ENCODE measurements at regions not wholly inside any gene's neighbourhood (a gene's known extent, or its start where the extent isn't known, plus 50 kb on each side); places are given as distances from the start of the nearest gene placed in this dataset.

DNA sequence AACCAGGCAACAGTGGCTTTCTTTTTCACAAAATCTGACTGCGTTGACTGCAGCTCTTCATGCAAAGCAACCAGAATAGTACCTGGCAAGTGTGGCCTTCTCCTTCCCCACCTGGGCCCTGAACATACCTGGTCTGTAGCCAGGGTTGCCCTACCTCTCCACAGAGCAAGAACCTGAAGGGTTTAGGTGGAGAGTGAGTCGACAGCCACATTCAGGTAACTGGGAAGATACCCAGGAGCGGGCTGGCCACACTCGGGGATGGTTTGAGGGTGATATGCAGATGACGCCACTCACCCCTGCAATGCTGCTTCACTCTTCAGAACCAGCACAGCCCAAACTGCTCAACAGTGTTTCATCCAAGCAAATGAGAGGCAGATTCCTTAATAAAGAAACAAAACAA lies 117.3 kb downstream of the TTC32 start:
- H3K36me3 Mint-ChIP-seq (ENCODE audit: low read depth) = no peaks in the 10 kb centered on the region
- H3K4me1 Mint-ChIP-seq = no peaks in the 10 kb centered on the region
- H3K4me3 Mint-ChIP-seq = no peak overlapping the region
- no peaks in the 10 kb centered on the region for H3K9me3 Mint-ChIP-seq
- peaks cover 6% of the 10 kb centered on the region for H3K27me3 Mint-ChIP-seq
- H3K27ac Mint-ChIP-seq = no peak overlapping the region
- no peak for DNase-seq
- no peak for ATAC-seq

DNA sequence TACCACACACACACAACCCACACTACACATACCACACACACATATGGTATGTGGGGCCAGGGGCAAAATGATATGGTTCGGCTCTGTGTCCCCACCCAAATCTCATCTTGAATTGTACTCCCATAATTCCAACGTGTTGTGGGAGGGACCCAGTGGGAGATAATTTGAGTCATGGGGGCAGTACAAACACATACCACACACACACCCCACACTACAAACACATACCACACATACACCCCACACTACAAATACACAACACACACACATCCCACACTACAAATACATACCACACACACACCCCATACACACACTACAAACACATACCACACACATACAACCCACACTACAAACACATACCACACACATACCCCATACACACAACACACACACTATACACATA lies 117.8 kb downstream of the TTC32 start:
- H3K9me3 Mint-ChIP-seq = no peaks in the 10 kb centered on the region

DNA sequence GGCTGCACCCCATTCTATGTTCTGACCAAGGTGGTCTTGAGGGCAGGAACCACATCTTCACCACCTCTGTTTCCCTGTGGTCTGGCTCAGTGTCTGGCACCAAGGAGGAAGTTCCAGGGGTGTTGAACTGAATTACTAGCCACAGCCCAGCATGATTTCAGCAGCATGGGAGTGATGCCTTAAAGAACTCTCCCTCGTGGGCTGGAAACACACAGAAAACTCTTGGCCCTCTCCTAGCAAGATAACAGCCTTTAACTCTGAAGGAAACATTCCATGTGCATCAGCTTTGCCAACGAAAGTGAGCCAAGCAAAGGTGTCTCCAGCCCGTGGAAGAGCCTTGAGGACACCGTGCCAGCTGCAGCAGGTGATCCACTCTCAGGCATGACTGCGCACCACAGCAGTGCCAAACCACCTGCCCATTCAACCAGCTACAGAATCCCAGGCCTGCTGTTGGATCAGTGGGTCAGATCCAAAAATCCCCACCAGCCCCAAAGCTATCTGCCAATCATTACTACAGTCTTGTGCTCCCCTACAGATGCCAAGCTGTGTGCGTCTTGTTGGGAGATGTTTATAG lies 124.8 kb downstream of the TTC32 start:
- no peaks in the 10 kb centered on the region for H3K9me3 Mint-ChIP-seq
- no peaks in the 10 kb centered on the region for H3K36me3 Mint-ChIP-seq (ENCODE audit: low read depth)
- peaks cover 4% of the 10 kb centered on the region for H3K27me3 Mint-ChIP-seq
- no peak for ATAC-seq
- DNase-seq = no peak
- no peaks in the 10 kb centered on the region for H3K4me1 Mint-ChIP-seq
- no peak overlapping the region for H3K4me3 Mint-ChIP-seq
- no peak overlapping the region for H3K27ac Mint-ChIP-seq

More for the DNA sequence above, 117.8 kb downstream of the TTC32 start:
- H3K27me3 Mint-ChIP-seq = peaks cover 8% of the 10 kb centered on the region
- ATAC-seq = no peak
- no peak for DNase-seq
- H3K4me3 Mint-ChIP-seq = no peak overlapping the region
- no peaks in the 10 kb centered on the region for H3K36me3 Mint-ChIP-seq (ENCODE audit: low read depth)
- H3K27ac Mint-ChIP-seq = no peak overlapping the region
- H3K4me1 Mint-ChIP-seq = no peaks in the 10 kb centered on the region

DNA sequence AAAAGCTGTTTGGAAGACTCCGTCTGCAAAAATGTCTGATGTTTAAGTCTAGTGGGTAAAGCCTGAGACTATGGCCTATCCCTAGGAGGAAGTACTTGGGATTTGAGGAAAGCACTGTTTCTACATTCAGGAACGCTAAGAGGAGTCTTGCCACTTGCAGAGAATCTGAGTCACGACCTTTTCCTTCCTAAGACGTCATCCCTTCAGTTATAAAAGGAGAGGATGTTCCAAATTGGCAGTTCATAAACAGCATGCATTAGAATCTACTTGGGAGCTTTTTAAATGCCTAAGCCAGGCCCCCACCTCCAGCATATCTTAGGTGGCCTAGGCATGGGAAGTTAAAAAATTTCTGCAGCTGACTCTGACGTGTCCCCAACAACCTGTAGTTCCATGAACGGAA lies 125.9 kb downstream of the TTC32 start:
- H3K4me1 Mint-ChIP-seq = no peaks in the 10 kb centered on the region
- no peak for DNase-seq
- no peaks in the 10 kb centered on the region for H3K9me3 Mint-ChIP-seq
- H3K27me3 Mint-ChIP-seq = peaks cover 4% of the 10 kb centered on the region
- no peaks in the 10 kb centered on the region for H3K36me3 Mint-ChIP-seq (ENCODE audit: low read depth)
- no peak overlapping the region for H3K4me3 Mint-ChIP-seq
- ATAC-seq = no peak
- no peak overlapping the region for H3K27ac Mint-ChIP-seq

DNA sequence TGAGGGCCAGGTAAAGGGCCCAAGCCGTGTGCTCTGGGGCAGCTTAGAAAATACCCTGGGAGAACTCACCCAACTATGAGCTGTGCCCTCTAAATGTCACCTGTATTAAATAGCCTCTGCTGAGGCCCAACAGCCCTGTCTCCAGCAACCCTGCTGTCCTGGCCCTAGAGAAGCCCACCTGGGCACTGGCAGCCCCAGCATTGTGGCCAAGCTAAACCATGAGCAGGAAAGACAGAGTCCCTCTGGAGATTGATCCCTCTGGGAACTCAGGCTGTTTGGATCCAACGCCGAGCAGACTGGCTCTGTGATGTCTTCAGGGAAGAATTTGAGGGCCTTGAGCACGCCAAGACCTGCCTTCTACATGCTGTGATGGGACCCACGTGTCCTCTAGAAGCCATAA lies 126.5 kb downstream of the TTC32 start:
- DNase-seq (no peak), ATAC-seq (no peak)
- no peaks in the 10 kb centered on the region for H3K36me3 Mint-ChIP-seq (ENCODE audit: low read depth)
- H3K27me3 Mint-ChIP-seq = peaks cover 4% of the 10 kb centered on the region
- no peak overlapping the region for H3K4me3 Mint-ChIP-seq
- no peaks in the 10 kb centered on the region for H3K4me1 Mint-ChIP-seq
- no peak overlapping the region for H3K27ac Mint-ChIP-seq
- H3K9me3 Mint-ChIP-seq = no peaks in the 10 kb centered on the region

DNA sequence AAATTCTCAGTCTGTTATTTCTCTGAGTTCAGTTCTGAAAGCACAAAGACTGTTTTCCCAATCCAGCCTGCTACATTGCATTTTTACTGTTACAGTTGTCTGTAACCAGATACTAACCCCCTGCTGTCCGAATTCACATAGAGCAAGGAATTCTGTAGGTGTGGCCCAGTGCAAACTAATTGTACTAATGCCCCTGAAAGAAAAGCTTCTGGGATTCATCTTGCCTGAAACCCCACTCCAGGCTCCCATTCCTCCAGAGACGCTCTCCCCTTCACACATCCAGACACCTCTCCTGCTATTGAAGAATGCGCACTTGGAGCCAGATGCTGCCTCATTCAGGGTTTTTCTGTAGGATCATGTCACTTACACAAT lies 127.0 kb downstream of the TTC32 start:
- Mint-ChIP-seq H3K4me3 (no peak overlapping the region), H3K4me1 (no peaks in the 10 kb centered on the region), H3K9me3 (no peaks in the 10 kb centered on the region), H3K27me3 (peaks cover 4% of the 10 kb centered on the region), H3K36me3 (ENCODE audit: low read depth) (no peaks in the 10 kb centered on the region), H3K27ac (no peak overlapping the region)
- no peak for DNase-seq
- no peak for ATAC-seq

DNA sequence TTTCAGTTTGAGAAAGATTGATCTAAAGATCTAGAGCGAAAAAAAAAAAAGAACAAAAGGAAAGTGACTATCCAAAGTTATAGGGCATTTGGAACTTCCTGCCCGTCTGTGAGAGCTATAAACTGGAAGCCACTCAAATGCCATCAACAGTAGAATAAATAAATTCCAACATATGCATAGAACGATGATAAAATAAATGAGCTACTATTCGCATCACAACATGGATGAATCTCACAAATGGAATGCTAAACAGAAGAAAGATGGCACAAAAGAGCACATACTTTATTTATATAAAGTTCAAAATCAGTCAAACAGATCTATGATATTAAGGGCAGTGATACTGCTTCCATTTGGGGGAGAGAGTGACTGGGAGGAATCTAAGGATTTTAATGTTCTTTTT lies 128.8 kb downstream of the TTC32 start:
- no peak for ATAC-seq
- no peaks in the 10 kb centered on the region for H3K9me3 Mint-ChIP-seq
- no peak overlapping the region for H3K27ac Mint-ChIP-seq
- H3K4me3 Mint-ChIP-seq = no peak overlapping the region
- no peaks in the 10 kb centered on the region for H3K36me3 Mint-ChIP-seq (ENCODE audit: low read depth)
- H3K27me3 Mint-ChIP-seq = no peaks in the 10 kb centered on the region
- H3K4me1 Mint-ChIP-seq = no peaks in the 10 kb centered on the region
- DNase-seq = no peak

DNA sequence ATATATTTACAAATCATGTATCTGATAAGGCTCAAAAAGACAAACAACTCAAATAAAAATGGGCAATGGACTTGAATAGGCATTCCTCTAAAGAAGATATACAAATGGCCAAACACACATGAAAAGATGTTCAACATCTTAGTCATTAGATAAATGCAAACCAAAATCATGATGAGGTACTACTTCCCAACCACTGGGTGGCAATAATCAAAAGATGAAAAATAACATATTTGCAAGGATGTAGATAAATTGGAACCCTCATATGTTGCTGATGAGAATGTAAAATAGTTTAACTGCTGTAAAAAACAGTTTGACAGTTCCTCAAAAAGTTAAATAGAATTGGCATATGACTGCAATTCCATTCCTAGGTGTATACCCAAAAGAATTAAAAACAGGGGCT lies 132.3 kb downstream of the TTC32 start:
- Mint-ChIP-seq H3K27me3 (no peaks in the 10 kb centered on the region), H3K9me3 (no peaks in the 10 kb centered on the region), H3K36me3 (ENCODE audit: low read depth) (no peaks in the 10 kb centered on the region), H3K4me3 (no peak overlapping the region), H3K4me1 (no peaks in the 10 kb centered on the region), H3K27ac (no peak overlapping the region)
- ATAC-seq = no peak
- no peak for DNase-seq

DNA sequence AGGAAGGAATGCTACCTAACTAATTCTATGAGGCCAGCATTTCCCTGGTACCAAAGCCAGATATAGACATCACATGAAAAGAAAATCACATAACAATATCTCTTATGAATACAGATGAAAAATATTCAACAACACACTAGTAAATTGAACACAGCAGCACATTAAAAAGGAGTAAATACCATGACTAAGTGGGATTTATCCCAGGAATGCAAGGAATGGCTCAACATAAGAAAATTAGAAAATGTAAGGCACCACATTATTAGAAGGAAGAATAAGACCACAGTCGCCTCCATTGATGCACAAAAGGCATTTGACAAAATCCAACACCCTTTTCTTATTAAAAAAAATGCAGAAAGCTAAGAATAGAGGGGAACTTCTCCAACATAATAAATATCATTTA lies 133.9 kb downstream of the TTC32 start:
- no peaks in the 10 kb centered on the region for H3K4me1 Mint-ChIP-seq
- no peaks in the 10 kb centered on the region for H3K36me3 Mint-ChIP-seq (ENCODE audit: low read depth)
- ATAC-seq (no peak), DNase-seq (no peak)
- no peaks in the 10 kb centered on the region for H3K27me3 Mint-ChIP-seq
- no peak overlapping the region for H3K4me3 Mint-ChIP-seq
- H3K9me3 Mint-ChIP-seq = no peaks in the 10 kb centered on the region
- H3K27ac Mint-ChIP-seq = no peak overlapping the region

DNA sequence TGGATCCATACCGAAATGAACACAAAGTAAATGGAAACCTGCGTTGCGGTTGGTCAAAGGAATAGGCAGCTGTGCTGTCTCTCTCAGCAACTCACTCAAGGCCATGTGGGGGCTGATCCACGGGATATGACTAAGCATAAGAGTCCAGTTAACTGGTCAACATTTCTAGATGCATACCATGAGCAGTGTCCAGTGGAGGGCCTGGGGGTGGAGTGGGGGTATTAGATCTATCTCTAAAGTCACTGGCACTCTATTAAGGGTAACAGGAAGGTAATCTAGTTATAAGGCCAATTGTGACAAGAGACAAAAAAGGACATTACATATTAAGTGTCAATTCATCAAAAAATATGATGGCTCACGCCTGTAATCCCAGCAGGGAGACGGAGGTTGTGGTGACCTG lies 136.8 kb downstream of the TTC32 start:
- no peak overlapping the region for H3K4me3 Mint-ChIP-seq
- H3K4me1 Mint-ChIP-seq = no peaks in the 10 kb centered on the region
- no peak overlapping the region for H3K27ac Mint-ChIP-seq
- H3K9me3 Mint-ChIP-seq = no peaks in the 10 kb centered on the region
- no peak for DNase-seq
- no peaks in the 10 kb centered on the region for H3K27me3 Mint-ChIP-seq
- no peak for ATAC-seq
- no peaks in the 10 kb centered on the region for H3K36me3 Mint-ChIP-seq (ENCODE audit: low read depth)

DNA sequence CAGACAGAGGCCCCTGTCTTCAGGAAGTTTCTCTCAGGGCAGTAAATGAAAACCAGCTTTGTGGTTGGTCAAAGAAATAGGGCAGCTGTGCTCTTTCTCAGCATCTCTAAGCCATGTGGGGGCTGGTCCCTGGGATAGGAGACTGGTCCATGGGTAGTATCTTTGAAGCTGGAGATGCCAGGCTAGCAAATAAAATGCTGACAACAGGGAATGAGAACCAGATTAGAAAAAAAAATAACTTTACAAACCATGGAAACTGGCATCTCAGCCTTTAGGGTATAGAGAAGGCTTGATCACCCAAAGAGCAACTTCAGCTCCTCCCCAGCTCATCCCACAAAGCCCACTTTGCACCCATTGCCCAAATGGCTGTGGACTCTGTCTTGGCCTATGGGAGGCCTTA lies 138.1 kb downstream of the TTC32 start:
- Mint-ChIP-seq H3K4me1 (no peaks in the 10 kb centered on the region), H3K27me3 (no peaks in the 10 kb centered on the region), H3K9me3 (no peaks in the 10 kb centered on the region), H3K27ac (no peak overlapping the region), H3K4me3 (no peak overlapping the region), H3K36me3 (ENCODE audit: low read depth) (no peaks in the 10 kb centered on the region)
- no peak for ATAC-seq
- DNase-seq = no peak

DNA sequence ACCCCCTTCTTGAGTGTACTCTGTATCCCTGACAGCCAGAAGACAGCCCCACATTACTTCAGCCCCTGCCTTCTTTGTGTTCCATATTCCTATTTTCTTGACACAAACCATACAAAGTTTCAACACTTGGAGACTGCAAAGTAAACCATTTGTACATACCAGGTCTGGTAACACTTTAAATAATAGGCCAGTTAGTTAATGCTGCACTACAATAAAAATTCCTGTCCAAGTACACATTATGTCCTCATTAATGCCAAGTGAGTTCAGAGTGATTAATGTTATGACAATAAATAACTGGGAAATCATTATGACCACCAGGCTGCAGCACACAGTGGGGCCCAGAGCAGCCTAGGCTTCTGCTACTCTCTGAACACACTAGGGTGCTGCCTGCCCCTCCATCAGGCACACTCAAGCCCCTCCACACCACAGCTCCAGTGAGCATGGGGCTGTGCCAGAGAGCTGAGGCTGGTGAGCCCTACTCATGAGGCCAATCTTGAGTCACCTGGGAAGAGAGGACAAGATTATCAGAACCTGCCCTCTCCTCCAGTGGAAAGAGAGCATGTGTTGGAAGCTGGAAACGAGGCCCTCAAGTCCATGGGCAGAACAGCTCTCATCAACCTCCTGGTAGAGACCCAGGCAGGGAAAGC lies 138.7 kb downstream of the TTC32 start:
- no peak overlapping the region for H3K27ac Mint-ChIP-seq
- H3K4me1 Mint-ChIP-seq = no peaks in the 10 kb centered on the region
- no peaks in the 10 kb centered on the region for H3K27me3 Mint-ChIP-seq
- ATAC-seq (no peak), DNase-seq (no peak)
- no peaks in the 10 kb centered on the region for H3K36me3 Mint-ChIP-seq (ENCODE audit: low read depth)
- H3K4me3 Mint-ChIP-seq = no peak overlapping the region
- H3K9me3 Mint-ChIP-seq = no peaks in the 10 kb centered on the region

DNA sequence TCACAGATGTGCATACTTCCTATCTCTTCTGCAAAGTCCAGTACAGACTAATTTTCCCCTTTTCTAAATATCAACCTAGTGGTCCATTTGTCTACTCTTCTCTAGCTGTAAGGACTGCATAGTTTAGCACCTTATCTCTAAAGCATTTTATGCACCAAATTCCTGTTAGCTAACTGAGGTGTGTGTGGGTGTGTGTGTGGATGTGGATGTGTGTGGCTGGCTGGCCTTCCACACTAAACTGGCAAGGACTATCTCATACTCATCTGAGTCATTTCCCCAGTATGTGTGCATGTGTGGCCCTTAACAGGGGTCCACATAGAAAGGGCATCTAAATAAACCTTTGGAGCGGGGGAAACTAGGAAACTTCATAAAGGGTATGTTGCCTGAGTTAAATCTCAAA lies 139.6 kb downstream of the TTC32 start:
- no peaks in the 10 kb centered on the region for H3K9me3 Mint-ChIP-seq
- no peak for ATAC-seq
- H3K27ac Mint-ChIP-seq = no peak overlapping the region
- no peaks in the 10 kb centered on the region for H3K4me1 Mint-ChIP-seq
- H3K4me3 Mint-ChIP-seq = no peak overlapping the region
- no peaks in the 10 kb centered on the region for H3K27me3 Mint-ChIP-seq
- no peaks in the 10 kb centered on the region for H3K36me3 Mint-ChIP-seq (ENCODE audit: low read depth)
- no peak for DNase-seq

DNA sequence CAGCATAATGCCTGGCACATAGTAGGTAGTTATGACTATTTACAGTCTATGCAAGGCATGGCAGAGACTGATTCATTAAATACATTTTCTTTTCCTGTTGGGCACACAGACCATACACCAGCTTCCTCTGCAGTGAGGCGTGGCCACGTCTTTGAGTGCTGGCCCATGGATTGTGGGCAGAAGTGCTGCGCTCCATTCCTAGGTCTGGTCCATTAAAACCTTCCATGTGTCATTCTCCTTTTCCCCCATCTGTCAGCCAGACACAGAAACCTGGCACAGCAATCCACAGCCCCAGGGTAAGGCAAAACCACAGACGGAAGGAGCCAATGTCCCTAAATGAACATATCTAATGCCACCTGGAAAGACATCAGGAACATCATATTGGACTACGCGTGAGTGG lies 141.9 kb downstream of the TTC32 start:
- H3K27ac Mint-ChIP-seq = no peak overlapping the region
- DNase-seq = no peak
- no peaks in the 10 kb centered on the region for H3K27me3 Mint-ChIP-seq
- no peaks in the 10 kb centered on the region for H3K9me3 Mint-ChIP-seq
- H3K36me3 Mint-ChIP-seq (ENCODE audit: low read depth) = no peaks in the 10 kb centered on the region
- no peak overlapping the region for H3K4me3 Mint-ChIP-seq
- H3K4me1 Mint-ChIP-seq = no peaks in the 10 kb centered on the region
- ATAC-seq = no peak

DNA sequence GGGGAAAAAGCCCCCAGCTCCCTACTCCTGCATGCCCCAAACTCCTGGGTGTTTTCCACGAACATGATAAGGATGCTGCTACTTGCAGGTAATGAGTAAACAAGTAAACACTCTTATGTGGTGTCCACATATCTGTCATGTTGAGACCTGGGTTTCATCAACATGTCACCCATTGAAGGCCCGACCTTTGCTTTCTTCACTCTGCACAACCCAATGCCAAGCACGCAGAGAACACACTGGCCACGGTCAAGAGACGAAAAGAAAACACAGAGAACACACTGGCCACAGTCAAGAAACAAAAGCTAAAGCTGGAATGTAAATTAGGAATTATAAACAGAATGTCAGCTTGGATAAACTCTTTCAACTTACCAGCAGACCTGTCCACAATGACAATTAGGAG lies 143.1 kb downstream of the TTC32 start:
- no peak overlapping the region for H3K27ac Mint-ChIP-seq
- H3K27me3 Mint-ChIP-seq = no peaks in the 10 kb centered on the region
- ATAC-seq = no peak
- no peaks in the 10 kb centered on the region for H3K4me1 Mint-ChIP-seq
- H3K9me3 Mint-ChIP-seq = no peaks in the 10 kb centered on the region
- no peak overlapping the region for H3K4me3 Mint-ChIP-seq
- H3K36me3 Mint-ChIP-seq (ENCODE audit: low read depth) = no peaks in the 10 kb centered on the region
- DNase-seq = no peak

DNA sequence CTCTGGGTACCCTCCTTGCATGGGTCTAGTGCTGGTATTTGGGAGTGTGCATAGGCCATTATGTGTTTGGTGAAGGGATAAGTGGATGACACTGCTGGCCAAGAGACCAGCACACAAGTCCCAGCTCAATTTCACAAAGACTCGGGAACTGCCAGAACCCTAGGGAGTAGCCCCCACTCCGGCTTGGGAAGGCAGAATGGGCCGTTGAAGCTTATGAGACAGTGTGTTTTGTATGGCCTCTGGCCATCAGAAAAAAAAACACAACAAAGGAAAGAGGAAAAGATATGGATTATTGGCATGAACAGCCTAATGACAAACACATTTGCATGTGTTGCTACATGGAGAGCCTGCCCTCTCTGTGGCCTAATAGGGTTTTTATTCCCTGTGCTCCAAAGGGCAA lies 144.2 kb downstream of the TTC32 start:
- H3K36me3 Mint-ChIP-seq (ENCODE audit: low read depth) = no peaks in the 10 kb centered on the region
- H3K27ac Mint-ChIP-seq = no peak overlapping the region
- H3K9me3 Mint-ChIP-seq = no peaks in the 10 kb centered on the region
- DNase-seq = no peak
- no peaks in the 10 kb centered on the region for H3K27me3 Mint-ChIP-seq
- no peak overlapping the region for H3K4me3 Mint-ChIP-seq
- no peaks in the 10 kb centered on the region for H3K4me1 Mint-ChIP-seq
- no peak for ATAC-seq
